GM12891 (cell line): ENCODE measurements at regions not wholly inside any gene's neighbourhood (a gene's known extent, or its start where the extent isn't known, plus 50 kb on each side); places are given as distances from the start of the nearest gene placed in this dataset.
"Not testable (repeated sequence)": the region's sequence is repeated elsewhere in the genome, so short reads cannot be mapped to it uniquely, and the experiment has no call there.

Experiments
- PAX5 ChIP-seq: IDR thresholded peaks from 2 replicates; pipeline ENCODE4 v1.6.1; 2011; ENCODE audit warnings: low read length, moderate library complexity, mild to moderate bottlenecking; ENCODE audit not compliant: insufficient read depth, severe bottlenecking
- POLR2A ChIP-seq: IDR thresholded peaks from 2 replicates; pipeline ENCODE4 v1.6.1; 2011; ENCODE audit warnings: low read depth, low read length, control low read depth
- POLR2AphosphoS5 ChIP-seq: IDR thresholded peaks from 2 replicates; pipeline ENCODE4 v1.6.1; 2011; ENCODE audit warnings: low read depth, low read length, control low read depth
- POU2F2 ChIP-seq: IDR thresholded peaks from 2 replicates; pipeline ENCODE4 v1.6.1; 2011; ENCODE audit warnings: low read depth, mild to moderate bottlenecking, control low read depth, low read length, moderate library complexity
- SPI1 ChIP-seq: IDR thresholded peaks from 2 replicates; pipeline ENCODE4 v1.6.1; 2011; ENCODE audit warnings: low read depth, low read length, control low read depth
- TAF1 ChIP-seq: IDR thresholded peaks from 2 replicates; pipeline ENCODE4 v1.6.1; 2011; ENCODE audit warnings: low read depth, low read length, control low read depth

- not testable (repeated sequence) for TF ChIP-seq POLR2A, TAF1, POLR2AphosphoS5, PAX5, SPI1, POU2F2
Observed at GRCh38 chr13:22952018-22952417, 228.8 kb upstream of the SGCG start.
